Activated B cell treated with CpG ODN at 0.5 μM for 24 hours (primary cell): ENCODE measurements at regions not wholly inside any gene's neighbourhood (a gene's known extent, or its start where the extent isn't known, plus 50 kb on each side); places are given as distances from the start of the nearest gene placed in this dataset.

Experiments used
- ATAC-seq: fragments of 200-7000 bp; cut with Tn5 transposase; one replicate; pipeline ENCODE4 v1.10.0; 2021; ENCODE audit warnings: low read depth, mild to moderate bottlenecking, moderate library complexity
- CTCF ChIA-PET: fragments of 350-600 bp; sonication (Branson Sonifier 250); formaldehyde crosslinking; loops from one replicate; lab custom pipeline; 2021; ENCODE audit warnings: antibody characterized with exemption; lab: Charles Lee
- POLR2A ChIA-PET: fragments of 350-600 bp; sonication (Branson Sonifier 250); formaldehyde crosslinking; loops from one replicate; lab custom pipeline; 2021; ENCODE audit warnings: antibody characterized with exemption; lab: Charles Lee
- DNase-seq: peaks from one replicate; pipeline ENCODE4 v3.0.0; 2022
- H3K27ac Mint-ChIP-seq: one replicate; pipeline ENCODE4 v1.8.0; 2020; ENCODE audit warnings: mixed read lengths
- H3K27me3 Mint-ChIP-seq: one replicate; pipeline ENCODE4 v1.8.0; 2021; ENCODE audit warnings: mixed read lengths
- H3K36me3 Mint-ChIP-seq: one replicate; pipeline ENCODE4 v1.8.0; 2021; ENCODE audit warnings: low read depth, mixed read lengths
- H3K4me1 Mint-ChIP-seq: one replicate; pipeline ENCODE4 v1.8.0; 2021; ENCODE audit warnings: mixed read lengths
- H3K4me3 Mint-ChIP-seq: one replicate; pipeline ENCODE4 v1.8.0; 2020; ENCODE audit warnings: mild to moderate bottlenecking, mixed read lengths
- H3K9me3 Mint-ChIP-seq: one replicate; pipeline ENCODE4 v1.8.0; 2020; ENCODE audit warnings: mixed read lengths
- CTCF ChIP-seq: fragments of 200-600 bp; IDR thresholded peaks from one replicate; pipeline ENCODE4 v1.8.0; 2022; ENCODE audit warnings: antibody characterized with exemption, mild to moderate bottlenecking
- intact Hi-C: fragments of 100-400 bp; cut with micrococcal nuclease; formaldehyde crosslinking; loops from one replicate; pipeline ENCODE4 v1.15.1; 2024

GRCh38 chr20:56795492-56795891, 166.4 kb downstream of the TFAP2C start:
- Mint-ChIP-seq H3K36me3 (no peaks in the 10 kb centered on the region), H3K27ac (no peak overlapping the region), H3K27me3 (no peaks in the 10 kb centered on the region), H3K4me1 (no peaks in the 10 kb centered on the region), H3K4me3 (no peak overlapping the region), H3K9me3 (peaks cover 6% of the 10 kb centered on the region)
- POLR2A ChIA-PET = no interaction called here
- intact Hi-C loops = no loop called here
- DNase-seq (no peak), ATAC-seq (no peak)
- no peak for TF ChIP-seq CTCF
- CTCF ChIA-PET = no interaction called here

DNA sequence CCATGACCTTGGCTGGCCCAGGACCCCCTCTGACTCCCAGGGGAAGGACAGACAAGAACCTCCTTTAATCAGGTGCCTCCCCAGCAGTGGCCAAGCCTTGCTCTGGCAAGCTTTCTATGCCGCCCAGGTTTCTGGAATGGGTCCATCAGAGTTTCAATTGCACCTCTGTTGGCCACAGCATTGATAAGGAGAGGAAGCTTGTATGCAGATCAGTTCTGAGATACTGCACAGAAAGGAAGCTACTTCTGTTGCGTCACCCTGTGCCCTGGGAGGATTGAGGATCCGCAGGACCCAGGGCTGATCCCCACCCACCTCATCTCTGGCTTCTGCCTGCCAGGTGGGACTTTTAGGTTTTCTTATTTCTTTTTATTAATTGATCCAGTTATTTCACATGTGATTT, 167.2 kb downstream of the TFAP2C start:
- CTCF ChIA-PET = no interaction called here
- no peak overlapping the region for H3K4me3 Mint-ChIP-seq
- ATAC-seq = no peak
- POLR2A ChIA-PET = no interaction called here
- no peak overlapping the region for H3K27ac Mint-ChIP-seq
- no peaks in the 10 kb centered on the region for H3K4me1 Mint-ChIP-seq
- no peak for TF ChIP-seq CTCF
- H3K36me3 Mint-ChIP-seq = no peaks in the 10 kb centered on the region
- no peaks in the 10 kb centered on the region for H3K27me3 Mint-ChIP-seq
- intact Hi-C loops = no loop called here
- peaks cover 6% of the 10 kb centered on the region for H3K9me3 Mint-ChIP-seq
- no peak for DNase-seq

- Mint-ChIP-seq H3K4me3 (no peak overlapping the region), H3K27ac (no peak overlapping the region), H3K9me3 (peaks cover 6% of the 10 kb centered on the region), H3K36me3 (no peaks in the 10 kb centered on the region), H3K4me1 (no peaks in the 10 kb centered on the region), H3K27me3 (no peaks in the 10 kb centered on the region)
- CTCF ChIA-PET = no interaction called here
- ATAC-seq (no peak), DNase-seq (no peak)
- POLR2A ChIA-PET = no interaction called here
- no peak for TF ChIP-seq CTCF
- intact Hi-C loops = no loop called here
These were observed 167.9 kb downstream of the TFAP2C start for GRCh38 chr20:56797023-56797422.

DNA sequence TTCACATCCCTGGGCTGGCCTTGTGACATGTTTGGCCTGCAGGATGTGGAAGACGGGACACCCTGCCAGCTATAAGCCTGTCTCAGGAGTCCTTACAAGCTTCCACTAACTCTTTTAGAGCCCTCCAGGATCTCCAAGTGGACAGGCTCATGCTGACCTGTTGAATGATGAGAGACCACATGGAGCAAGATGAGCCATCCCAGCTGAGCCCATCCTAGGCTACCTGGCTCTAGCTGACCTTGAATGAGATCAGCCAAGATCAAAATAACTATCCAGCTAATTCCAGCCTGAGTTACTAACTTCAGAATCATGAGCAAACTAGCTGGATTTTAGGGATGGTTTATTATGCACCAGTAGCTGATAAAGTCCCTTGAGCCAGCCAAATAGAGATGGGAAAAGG, 169.5 kb downstream of the TFAP2C start:
- ATAC-seq (no peak), DNase-seq (no peak)
- H3K27me3 Mint-ChIP-seq = no peaks in the 10 kb centered on the region
- no peak for TF ChIP-seq CTCF
- no peaks in the 10 kb centered on the region for H3K4me1 Mint-ChIP-seq
- POLR2A ChIA-PET = no interaction called here
- no peaks in the 10 kb centered on the region for H3K36me3 Mint-ChIP-seq
- CTCF ChIA-PET = no interaction called here
- no peak overlapping the region for H3K4me3 Mint-ChIP-seq
- no peak overlapping the region for H3K27ac Mint-ChIP-seq
- peaks cover 6% of the 10 kb centered on the region for H3K9me3 Mint-ChIP-seq
- intact Hi-C loops = no loop called here

- ChIA-PET CTCF (no interaction called here), POLR2A (no interaction called here)
- Mint-ChIP-seq H3K27ac (no peak overlapping the region), H3K36me3 (no peaks in the 10 kb centered on the region), H3K4me1 (no peaks in the 10 kb centered on the region), H3K4me3 (no peak overlapping the region), H3K9me3 (peaks cover 6% of the 10 kb centered on the region), H3K27me3 (no peaks in the 10 kb centered on the region)
- ATAC-seq (no peak), DNase-seq (no peak)
- no peak for TF ChIP-seq CTCF
- intact Hi-C loops = no loop called here
These were observed 170.1 kb downstream of the TFAP2C start for GRCh38 chr20:56799187-56799586.
